ENCODE measurements at regions not wholly inside any gene's neighbourhood (a gene's known extent, or its start where the extent isn't known, plus 50 kb on each side); places are given as distances from the start of the nearest gene placed in this dataset.

- Histone ChIP-seq H3K9me3 (replicated peaks; ENCODE audit: control insufficient read depth, insufficient read depth, low read length) (no peaks in the 10 kb centered on the region), H3K4me1 (ENCODE audit: control insufficient read depth, insufficient read depth, low read length) (no peaks in the 10 kb centered on the region), H3K9ac (ENCODE audit: control insufficient read depth, insufficient read depth, low read length) (no peak overlapping the region), H3K4me3 (no peak overlapping the region), H3K36me3 (ENCODE audit: control insufficient read depth in 2 of 2, insufficient read depth in 2 of 2, low read length in 1 of 2) (no peaks in the 10 kb centered on the region), H3K27me3 (replicated peaks in 1 of 2; ENCODE audit: control insufficient read depth in 2 of 2, insufficient read depth in 2 of 2, low read length in 1 of 2) (no peaks in the 10 kb centered on the region), H2AFZ (ENCODE audit: control insufficient read depth, low read depth, low read length) (no peak overlapping the region), H3K4me2 (ENCODE audit: control insufficient read depth, insufficient read depth) (no peak overlapping the region), H3K27ac (ENCODE audit: control insufficient read depth, insufficient read depth) (no peak overlapping the region), H4K20me1 (ENCODE audit: control insufficient read depth, insufficient read depth) (no peaks in the 10 kb centered on the region), H3K79me2 (ENCODE audit: control insufficient read depth, insufficient read depth, low read length) (no peaks in the 10 kb centered on the region)
- POLR2A ChIA-PET, result no interaction called here
- in situ Hi-C loops (cut with MboI), result no loop called here
- intact Hi-C loops (cut with micrococcal nuclease; ENCODE audit: unreplicated experiment), result no loop called here
- SMC1A ChIA-PET (ENCODE audit: uncharacterized antibody, unreplicated experiment), result no interaction called here
- TF ChIP-seq NFYB (IDR thresholded peaks at IDR 0.05; ENCODE audit: insufficient read depth, low read depth, low read length) (no peak), EZH2 (IDR thresholded peaks at IDR 0.05; ENCODE audit: borderline replicate concordance, control insufficient read depth, low read depth, low read length) (no peak), NBN (IDR thresholded peaks at IDR 0.05) (no peak), ZBTB40 (IDR thresholded peaks at IDR 0.05; ENCODE audit: borderline replicate concordance) (no peak), NFIC (IDR thresholded peaks at IDR 0.05; ENCODE audit: low read depth, low read length) (no peak), RFX5 (IDR thresholded peaks at IDR 0.05; ENCODE audit: low read depth, low read length) (no peak), CEBPZ (IDR thresholded peaks at IDR 0.05; ENCODE audit: low read depth, low read length) (no peak), SMAD1 (IDR thresholded peaks at IDR 0.05; ENCODE audit: low read depth, partially characterized antibody) (no peak), NR2C2 (IDR thresholded peaks at IDR 0.05; ENCODE audit: borderline replicate concordance, control insufficient read depth, insufficient read length, low read depth) (no peak), NFYA (IDR thresholded peaks at IDR 0.05; ENCODE audit: borderline replicate concordance, low read depth, low read length) (no peak), CEBPB (IDR thresholded peaks at IDR 0.05; ENCODE audit: borderline replicate concordance in 1 of 2, low read depth in 2 of 2, low read length in 2 of 2) (no peak), IKZF2 (IDR thresholded peaks at IDR 0.05) (no peak), SMAD5 (IDR thresholded peaks at IDR 0.05; ENCODE audit: low read depth) (no peak), KAT2A (conservative IDR thresholded peaks at IDR 0.05; ENCODE audit: control insufficient read depth, low read depth, low read length) (no peak), YY1 (IDR thresholded peaks at IDR 0.05; ENCODE audit: low read depth, low read length) (no peak), RB1 (IDR thresholded peaks at IDR 0.05; ENCODE audit: borderline replicate concordance) (no peak), CREB1 (IDR thresholded peaks at IDR 0.05; ENCODE audit: low read depth) (no peak), KLF5 (IDR thresholded peaks at IDR 0.05; ENCODE audit: partially characterized antibody) (no peak)
- DNase-seq (ENCODE audit: low read depth, low spot score), result no peak
- no peak for ATAC-seq
- 38% methylated on average over 8 of the region's 8 CpGs for WGBS (ENCODE audit: insufficient coverage, insufficient replicate concordance, low lambda C conversion rate, missing lambda C conversion rate)
- FAIRE-seq, result no peak
- no TSS peak for BruUV-seq (replicated peaks)
- RAD21 ChIA-PET (ENCODE audit: unreplicated experiment), result no interaction called here
- CTCF ChIA-PET, result interaction anchor here (1.1 kb wide), 1 partner anchor 17 kb away, joined by 3 read pairs; no protein-coding TSS in a partner anchor
Observed at GRCh38 chr2:49753344-49753985, 599.1 kb upstream of the FSHR start.
